ENCODE measurements at regions not wholly inside any gene's neighbourhood (a gene's known extent, or its start where the extent isn't known, plus 50 kb on each side); places are given as distances from the start of the nearest gene placed in this dataset.

DNA sequence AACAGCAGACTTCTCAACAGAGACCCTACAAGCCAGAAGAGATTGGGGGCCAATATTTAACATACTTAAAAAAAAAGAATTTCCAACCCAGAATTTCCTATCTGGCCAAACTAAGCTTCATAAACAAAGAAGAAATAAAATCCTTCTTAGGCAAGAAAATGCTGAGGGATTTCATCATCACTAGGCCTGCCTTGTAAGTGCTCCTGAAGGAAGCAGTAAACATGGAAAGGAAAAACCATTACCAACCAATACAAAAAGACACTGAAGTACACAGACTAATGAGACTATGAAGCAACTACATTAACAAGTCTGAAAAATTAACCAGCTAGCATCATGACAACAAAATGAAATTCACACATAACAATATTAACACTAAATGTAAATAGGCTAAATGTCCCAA lies 947.9 kb upstream of the CHORDC1 start:
- no peaks in the 10 kb centered on the region for H3K9me3 ChIP-seq (ENCODE audit: severe bottlenecking)
- ATAC-seq (ENCODE audit: low read depth) (no peak), DNase-seq (ENCODE audit: low spot score) (no peak)
- H3K27me3 ChIP-seq (ENCODE audit: insufficient read depth, poor library complexity, severe bottlenecking): no peaks in the 10 kb centered on the region
- TF ChIP-seq, protein P1, sequence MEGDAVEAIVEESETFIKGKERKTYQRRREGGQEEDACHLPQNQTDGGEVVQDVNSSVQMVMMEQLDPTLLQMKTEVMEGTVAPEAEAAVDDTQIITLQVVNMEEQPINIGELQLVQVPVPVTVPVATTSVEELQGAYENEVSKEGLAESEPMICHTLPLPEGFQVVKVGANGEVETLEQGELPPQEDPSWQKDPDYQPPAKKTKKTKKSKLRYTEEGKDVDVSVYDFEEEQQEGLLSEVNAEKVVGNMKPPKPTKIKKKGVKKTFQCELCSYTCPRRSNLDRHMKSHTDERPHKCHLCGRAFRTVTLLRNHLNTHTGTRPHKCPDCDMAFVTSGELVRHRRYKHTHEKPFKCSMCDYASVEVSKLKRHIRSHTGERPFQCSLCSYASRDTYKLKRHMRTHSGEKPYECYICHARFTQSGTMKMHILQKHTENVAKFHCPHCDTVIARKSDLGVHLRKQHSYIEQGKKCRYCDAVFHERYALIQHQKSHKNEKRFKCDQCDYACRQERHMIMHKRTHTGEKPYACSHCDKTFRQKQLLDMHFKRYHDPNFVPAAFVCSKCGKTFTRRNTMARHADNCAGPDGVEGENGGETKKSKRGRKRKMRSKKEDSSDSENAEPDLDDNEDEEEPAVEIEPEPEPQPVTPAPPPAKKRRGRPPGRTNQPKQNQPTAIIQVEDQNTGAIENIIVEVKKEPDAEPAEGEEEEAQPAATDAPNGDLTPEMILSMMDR (IDR thresholded peaks at IDR 0.05; ENCODE audit: poor library complexity, severe bottlenecking): no peak
- no peak overlapping the region for H3K4me3 ChIP-seq (ENCODE audit: severe bottlenecking)
- H3K27ac ChIP-seq (ENCODE audit: poor library complexity, severe bottlenecking): no peak overlapping the region
- H3K36me3 ChIP-seq (ENCODE audit: low read depth): no peaks in the 10 kb centered on the region
- peaks cover 9% of the 10 kb centered on the region for H3K4me1 ChIP-seq (ENCODE audit: insufficient read depth, poor library complexity, severe bottlenecking)

DNA sequence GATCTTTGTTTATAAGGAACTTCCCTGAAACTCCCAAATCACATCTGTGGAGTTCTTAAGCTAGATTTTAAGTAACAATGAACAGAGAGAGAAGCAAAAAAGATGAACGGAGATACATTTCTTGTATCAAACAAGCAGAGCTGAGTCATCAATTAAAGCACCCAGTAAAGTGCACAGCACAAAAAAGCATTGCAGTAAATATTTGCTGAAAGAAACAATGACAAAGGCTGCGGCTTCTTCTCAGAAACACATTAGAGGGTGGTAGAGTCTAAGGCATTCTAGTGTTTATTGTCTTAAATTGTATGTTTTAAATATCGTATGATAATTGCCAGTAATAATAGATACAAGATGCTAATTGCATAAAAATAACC lies 941.6 kb upstream of the CHORDC1 start:
- H3K27ac ChIP-seq (ENCODE audit: poor library complexity, severe bottlenecking): peak overlapping the region; percentile 75
- no peak for ATAC-seq (ENCODE audit: low read depth)

DNA sequence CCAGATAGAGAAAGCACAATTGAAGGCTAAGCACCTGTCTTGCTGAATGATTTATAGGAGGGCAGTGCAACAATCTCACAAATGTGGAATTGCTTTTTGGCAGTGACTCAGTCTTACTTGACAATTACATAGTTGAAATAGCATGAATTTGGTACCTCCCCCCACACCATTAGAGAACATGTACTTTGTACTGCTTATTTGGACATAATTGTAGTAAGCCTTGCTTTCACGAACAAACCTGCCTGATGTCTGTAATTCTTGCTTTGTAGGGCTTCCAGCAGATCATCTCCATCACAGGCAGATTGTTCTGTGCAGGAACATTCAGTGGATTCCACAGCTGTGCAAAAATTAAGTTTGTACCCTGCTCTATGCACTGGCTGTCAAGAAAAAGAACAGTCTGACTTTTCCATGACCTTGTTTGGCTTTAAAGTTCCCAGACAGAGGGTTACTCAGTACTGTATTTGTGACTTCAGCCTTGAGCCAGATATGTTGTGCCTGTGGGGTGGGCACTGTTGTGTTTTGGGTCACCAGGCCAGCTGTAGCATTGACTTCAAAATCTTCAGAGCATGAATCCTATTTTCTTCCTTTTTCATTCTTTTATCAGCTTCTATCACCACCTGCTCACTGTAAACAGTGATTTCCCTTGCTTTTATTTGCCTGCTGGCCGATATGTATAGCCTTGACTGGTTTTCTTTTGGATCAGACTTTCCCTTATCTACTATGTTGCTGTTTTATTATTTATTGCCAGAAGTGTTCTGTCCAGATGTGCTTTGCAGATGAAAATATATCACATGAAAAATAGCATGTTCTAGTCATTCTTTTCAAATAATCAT lies 941.0 kb upstream of the CHORDC1 start:
- peaks cover 26% of the 10 kb centered on the region for H3K4me1 ChIP-seq (ENCODE audit: insufficient read depth, poor library complexity, severe bottlenecking)
- no peaks in the 10 kb centered on the region for H3K27me3 ChIP-seq (ENCODE audit: insufficient read depth, poor library complexity, severe bottlenecking)
- H3K27ac ChIP-seq (ENCODE audit: poor library complexity, severe bottlenecking): peak overlapping the region; percentile 75
- no peaks in the 10 kb centered on the region for H3K36me3 ChIP-seq (ENCODE audit: low read depth)
- no peaks in the 10 kb centered on the region for H3K9me3 ChIP-seq (ENCODE audit: severe bottlenecking)
- H3K4me3 ChIP-seq (ENCODE audit: severe bottlenecking): no peak overlapping the region
- DNase-seq (ENCODE audit: low spot score) (no peak), ATAC-seq (ENCODE audit: low read depth) (peak; percentile 74)
- TF ChIP-seq, protein P1 (IDR thresholded peaks at IDR 0.05; ENCODE audit: poor library complexity, severe bottlenecking): no peak

More for the DNA sequence above, 941.6 kb upstream of the CHORDC1 start:
- TF ChIP-seq, protein P1 (IDR thresholded peaks at IDR 0.05; ENCODE audit: poor library complexity, severe bottlenecking): no peak
- Histone ChIP-seq H3K9me3 (ENCODE audit: severe bottlenecking) (no peaks in the 10 kb centered on the region), H3K4me1 (ENCODE audit: insufficient read depth, poor library complexity, severe bottlenecking) (peaks cover 20% of the 10 kb centered on the region), H3K27me3 (ENCODE audit: insufficient read depth, poor library complexity, severe bottlenecking) (no peaks in the 10 kb centered on the region), H3K36me3 (ENCODE audit: low read depth) (no peaks in the 10 kb centered on the region), H3K4me3 (ENCODE audit: severe bottlenecking) (no peak overlapping the region)
- no peak for DNase-seq (ENCODE audit: low spot score)

DNA sequence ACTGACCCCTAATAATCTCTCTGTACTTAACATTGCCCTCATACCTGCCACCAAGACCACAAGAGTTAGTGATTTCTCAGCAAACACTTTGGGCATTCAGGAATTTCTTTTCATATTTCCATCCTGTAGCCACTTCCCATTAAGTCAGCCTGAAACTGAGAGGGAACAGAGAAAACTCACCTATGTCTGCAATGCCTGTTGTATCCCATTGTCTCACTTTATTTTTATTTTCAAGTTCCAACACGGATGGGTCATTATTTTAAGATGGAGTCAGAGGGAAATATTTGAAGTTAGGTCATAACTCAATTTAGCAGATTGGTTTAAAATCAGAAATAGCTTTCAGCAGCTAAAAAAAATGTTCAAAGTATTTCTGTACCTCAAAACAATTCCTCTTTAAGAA lies 937.8 kb upstream of the CHORDC1 start:
- TF ChIP-seq, protein P1 (IDR thresholded peaks at IDR 0.05; ENCODE audit: poor library complexity, severe bottlenecking): no peak
- Histone ChIP-seq H3K4me1 (ENCODE audit: insufficient read depth, poor library complexity, severe bottlenecking) (peaks cover 32% of the 10 kb centered on the region), H3K27ac (ENCODE audit: poor library complexity, severe bottlenecking) (peak overlapping the region; percentile 43), H3K27me3 (ENCODE audit: insufficient read depth, poor library complexity, severe bottlenecking) (no peaks in the 10 kb centered on the region), H3K36me3 (ENCODE audit: low read depth) (no peaks in the 10 kb centered on the region), H3K4me3 (ENCODE audit: severe bottlenecking) (no peak overlapping the region), H3K9me3 (ENCODE audit: severe bottlenecking) (no peaks in the 10 kb centered on the region)
- ATAC-seq (ENCODE audit: low read depth) (no peak), DNase-seq (ENCODE audit: low spot score) (no peak)

DNA sequence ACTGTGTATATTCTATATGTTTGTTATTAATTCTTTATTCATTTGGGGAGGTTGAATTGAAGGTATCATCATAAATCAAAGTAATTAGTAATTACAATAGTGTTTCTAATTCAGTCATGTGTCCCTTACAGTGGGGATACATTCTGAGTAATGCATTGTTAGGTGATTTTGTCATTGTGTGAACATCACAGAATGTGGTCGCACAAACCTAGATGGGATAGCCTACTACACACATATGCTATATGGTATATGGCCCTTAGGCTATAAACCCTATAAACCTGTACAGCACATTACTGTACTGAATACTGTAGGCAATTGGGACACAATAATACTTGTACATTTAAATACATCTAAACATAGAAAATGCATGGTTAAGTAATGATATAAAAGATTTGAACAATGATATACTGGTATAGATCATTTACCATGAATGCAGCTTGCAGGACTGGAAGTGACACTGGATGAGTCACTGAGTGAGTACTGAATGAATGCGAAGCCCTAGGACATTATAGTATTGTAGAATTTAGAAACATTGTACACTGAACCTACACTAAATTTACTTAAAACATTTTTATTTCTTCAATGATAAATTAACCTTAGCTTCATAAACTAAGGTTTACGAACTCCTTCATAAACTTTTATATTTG lies 936.2 kb upstream of the CHORDC1 start:
- no peaks in the 10 kb centered on the region for H3K36me3 ChIP-seq (ENCODE audit: low read depth)
- ATAC-seq (ENCODE audit: low read depth) (peak; percentile 85), DNase-seq (ENCODE audit: low spot score) (no peak)
- peaks cover 28% of the 10 kb centered on the region for H3K4me1 ChIP-seq (ENCODE audit: insufficient read depth, poor library complexity, severe bottlenecking)
- H3K27me3 ChIP-seq (ENCODE audit: insufficient read depth, poor library complexity, severe bottlenecking): no peaks in the 10 kb centered on the region
- peak overlapping the region; percentile 43 for H3K27ac ChIP-seq (ENCODE audit: poor library complexity, severe bottlenecking)
- H3K4me3 ChIP-seq (ENCODE audit: severe bottlenecking): no peak overlapping the region
- TF ChIP-seq, protein P1 (IDR thresholded peaks at IDR 0.05; ENCODE audit: poor library complexity, severe bottlenecking): no peak
- no peaks in the 10 kb centered on the region for H3K9me3 ChIP-seq (ENCODE audit: severe bottlenecking)
